ENCODE measurements at regions not wholly inside any gene's neighbourhood (a gene's known extent, or its start where the extent isn't known, plus 50 kb on each side); places are given as distances from the start of the nearest gene placed in this dataset.
A peak's percentile ranks its signal among the peaks of the same experiment; 100 is the strongest.

DNA sequence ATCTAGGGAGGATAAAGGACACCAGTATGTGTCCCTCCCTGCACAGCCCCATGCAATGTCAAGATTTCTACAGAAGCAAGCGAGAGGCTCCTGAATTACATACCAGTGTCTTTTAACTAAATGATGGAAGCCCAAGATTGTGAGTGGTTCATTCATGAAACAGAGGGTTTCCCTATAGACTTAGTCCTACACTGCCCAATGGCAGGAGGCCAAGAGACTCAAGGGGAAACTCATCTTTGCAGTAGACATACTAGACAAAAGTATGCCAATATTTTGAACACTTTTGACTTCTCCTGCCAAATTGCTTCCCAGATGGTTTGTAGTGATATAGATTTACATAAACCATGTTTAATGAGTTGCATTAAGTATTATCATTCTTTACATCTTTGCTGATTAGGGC, 557.2 kb upstream of the JAG1 start:
- no peak overlapping the region for H3K4me3 ChIP-seq (ENCODE audit: low read depth, low read length)
- no peaks in the 10 kb centered on the region for H3K27me3 ChIP-seq (replicated peaks)
- DNase-seq, result no peak
- H3K36me3 ChIP-seq (replicated peaks), result no peaks in the 10 kb centered on the region
- in situ Hi-C loops (cut with HindIII; ENCODE audit: low pct_ligation_motif_present, low sequenced_read_pairs), result no loop called here
- TF ChIP-seq CTCF (IDR thresholded peaks at IDR 0.05; ENCODE audit: low read depth, low read length, missing control alignments), result no peak
- H3K27ac ChIP-seq, result peak overlapping the region; percentile 88

- Histone ChIP-seq H3K27ac (no peak overlapping the region), H3K27me3 (replicated peaks) (no peaks in the 10 kb centered on the region), H3K4me3 (ENCODE audit: low read depth, low read length) (no peak overlapping the region), H3K36me3 (replicated peaks) (no peaks in the 10 kb centered on the region)
- in situ Hi-C loops (cut with HindIII; ENCODE audit: low pct_ligation_motif_present, low sequenced_read_pairs), result no loop called here
- peak; percentile 37 for TF ChIP-seq CTCF (IDR thresholded peaks at IDR 0.05; ENCODE audit: low read depth, low read length, missing control alignments)
- no peak for DNase-seq
Measured at GRCh38 chr20:11231742-11232648, 558.2 kb upstream of the JAG1 start.

DNA sequence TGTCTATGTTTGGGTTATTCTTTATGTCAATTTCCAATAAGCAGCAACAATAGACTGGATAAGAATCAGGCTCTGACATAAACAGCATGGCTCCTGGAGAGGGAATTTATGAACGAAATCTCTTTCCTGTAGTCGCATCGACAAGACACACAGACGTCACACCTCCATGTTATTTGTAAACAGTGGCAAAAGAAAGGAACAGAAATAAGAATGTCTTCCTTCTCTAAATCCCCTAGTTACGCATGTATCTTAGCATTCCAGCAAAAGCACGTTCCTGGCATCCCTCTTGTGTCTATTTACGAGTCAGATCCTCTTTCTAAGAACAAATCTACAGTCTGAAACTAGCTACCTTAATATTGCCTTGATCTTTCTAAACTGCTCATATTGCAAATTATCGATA, 559.1 kb upstream of the JAG1 start:
- TF ChIP-seq CTCF (IDR thresholded peaks at IDR 0.05; ENCODE audit: low read depth, low read length, missing control alignments), result no peak
- Histone ChIP-seq H3K36me3 (replicated peaks) (no peaks in the 10 kb centered on the region), H3K27ac (no peak overlapping the region), H3K4me3 (ENCODE audit: low read depth, low read length) (no peak overlapping the region), H3K27me3 (replicated peaks) (no peaks in the 10 kb centered on the region)
- in situ Hi-C loops (cut with HindIII; ENCODE audit: low pct_ligation_motif_present, low sequenced_read_pairs), result no loop called here
- DNase-seq, result no peak

GRCh38 chr20:11234181-11234580, 560.4 kb upstream of the JAG1 start:
- H3K36me3 ChIP-seq (replicated peaks), result no peaks in the 10 kb centered on the region
- H3K27ac ChIP-seq, result peak overlapping the region; percentile 60
- no peaks in the 10 kb centered on the region for H3K27me3 ChIP-seq (replicated peaks)
- TF ChIP-seq CTCF (IDR thresholded peaks at IDR 0.05; ENCODE audit: low read depth, low read length, missing control alignments), result no peak
- no peak overlapping the region for H3K4me3 ChIP-seq (ENCODE audit: low read depth, low read length)
- in situ Hi-C loops (cut with HindIII; ENCODE audit: low pct_ligation_motif_present, low sequenced_read_pairs), result no loop called here
- no peak for DNase-seq

DNA sequence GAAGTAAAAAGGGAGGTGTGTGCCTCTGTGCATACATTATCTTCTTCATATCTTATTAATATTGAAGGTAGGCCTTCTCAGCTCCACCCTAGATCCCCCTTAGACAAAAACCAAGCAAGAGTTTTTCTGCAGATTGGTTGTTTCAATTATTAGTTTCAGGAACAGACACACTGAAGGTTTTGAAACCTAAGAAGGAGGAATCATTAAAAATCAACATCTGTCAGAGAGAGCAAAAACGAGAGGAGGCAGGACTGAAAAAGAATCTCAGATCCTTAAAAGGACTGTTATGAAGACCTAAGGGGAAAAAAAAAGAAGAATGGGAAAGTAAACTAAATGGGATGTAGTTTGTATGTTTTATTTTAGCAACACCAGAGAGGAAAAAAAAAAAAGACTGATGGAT, 560.8 kb upstream of the JAG1 start:
- no peak overlapping the region for H3K4me3 ChIP-seq (ENCODE audit: low read depth, low read length)
- no peak for TF ChIP-seq CTCF (IDR thresholded peaks at IDR 0.05; ENCODE audit: low read depth, low read length, missing control alignments)
- no peaks in the 10 kb centered on the region for H3K27me3 ChIP-seq (replicated peaks)
- H3K36me3 ChIP-seq (replicated peaks), result no peaks in the 10 kb centered on the region
- in situ Hi-C loops (cut with HindIII; ENCODE audit: low pct_ligation_motif_present, low sequenced_read_pairs), result no loop called here
- peak overlapping the region; percentile 60 for H3K27ac ChIP-seq
- DNase-seq, result no peak
